Endothelial cell of umbilical vein (primary cell): ENCODE measurements at regions not wholly inside any gene's neighbourhood (a gene's known extent, or its start where the extent isn't known, plus 50 kb on each side); places are given as distances from the start of the nearest gene placed in this dataset.

Experiments
- CTCF ChIP-seq, 2 donors: IDR thresholded peaks; 1 replicate in 1 of 2; 2 replicates in 1 of 2; pipeline ENCODE4 v1.5.1; 2011; ENCODE audit warnings: low read length in 2 of 2, mild to moderate bottlenecking in 2 of 2, moderate library complexity in 2 of 2, control low read depth in 1 of 2, inconsistent platforms in 1 of 2, low read depth in 1 of 2; ENCODE audit not compliant: insufficient read depth in 1 of 2; ENCODE audit errors: extremely low read depth in 1 of 2
- POLR2A ChIP-seq: IDR thresholded peaks from 2 replicates; pipeline ENCODE4 v1.6.1; 2012; ENCODE audit warnings: low read depth, mild to moderate bottlenecking, control low read depth, low read length

GRCh38 chr13:88670509-88670908 lies 999.3 kb downstream of the SLITRK5 start:
- TF ChIP-seq CTCF (IDR thresholded peaks at IDR 0.05; ENCODE audit: extremely low read depth in 1 of 2, insufficient read depth in 1 of 2, low read depth in 1 of 2, low read length in 2 of 2), result no peak
- no peak for TF ChIP-seq POLR2A
